ENCODE measurements at regions not wholly inside any gene's neighbourhood (a gene's known extent, or its start where the extent isn't known, plus 50 kb on each side); places are given as distances from the start of the nearest gene placed in this dataset.

DNA sequence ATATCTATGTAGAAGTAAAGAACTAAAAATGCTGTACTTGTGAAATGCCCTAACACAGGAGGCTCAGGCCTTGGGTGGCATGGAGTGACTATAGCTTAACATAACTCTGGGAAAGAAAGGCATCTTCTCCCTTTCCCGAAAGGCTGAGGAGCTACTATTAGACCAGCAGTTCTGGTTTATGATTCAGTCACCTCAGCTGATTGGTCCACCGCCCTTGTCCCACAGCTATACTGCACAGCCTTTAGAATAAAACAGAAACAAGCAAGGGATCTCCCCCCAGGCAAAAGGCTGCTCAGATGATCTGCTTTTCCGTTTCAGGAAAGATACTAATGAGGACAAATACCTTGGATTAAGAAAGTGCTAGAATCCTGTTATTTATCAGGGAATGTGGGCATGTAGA, 171.3 kb downstream of the SNCA start:
- DNase-seq, result no peak

- no peak for DNase-seq
Observed at GRCh38 chr4:89664521-89664920, 172.4 kb downstream of the SNCA start.

GRCh38 chr4:89661173-89661899, 175.6 kb downstream of the SNCA start:
- no peak for DNase-seq

DNA sequence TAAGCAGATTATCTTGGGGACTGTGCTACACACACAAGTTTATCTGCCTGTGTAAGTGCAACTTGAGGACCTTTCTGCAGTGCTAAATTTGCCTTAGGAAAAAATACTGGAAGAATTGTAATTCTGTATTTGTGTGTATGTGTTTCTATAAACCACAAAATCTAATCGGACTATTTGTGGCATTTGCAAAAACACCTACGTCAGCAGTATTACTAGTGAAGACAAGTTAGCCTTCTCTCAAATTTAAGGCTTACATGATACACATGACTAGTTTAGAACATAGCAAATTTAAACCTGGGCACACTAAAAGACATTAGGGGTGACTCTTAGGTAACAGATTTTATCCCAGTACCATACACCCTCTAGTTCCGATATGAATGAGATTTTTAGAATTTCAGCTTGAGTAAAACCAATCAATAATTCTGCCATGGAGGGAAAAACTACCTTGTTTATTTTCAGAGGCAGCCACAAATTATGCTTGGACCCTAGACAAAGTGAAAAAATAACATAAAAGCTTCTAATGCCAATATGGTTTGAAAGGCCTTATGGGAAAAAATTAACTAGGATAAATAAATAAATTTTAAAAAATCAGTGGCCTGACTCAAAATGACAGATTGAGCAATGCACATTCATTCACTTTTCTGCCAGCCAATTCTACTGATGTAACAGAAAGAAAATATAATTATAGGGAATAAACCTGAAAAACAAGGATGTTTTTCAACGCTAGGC, 176.4 kb downstream of the SNCA start:
- DNase-seq, result no peak

- DNase-seq, result no peak
Observed at GRCh38 chr4:89658701-89659024, 178.3 kb downstream of the SNCA start.

DNA sequence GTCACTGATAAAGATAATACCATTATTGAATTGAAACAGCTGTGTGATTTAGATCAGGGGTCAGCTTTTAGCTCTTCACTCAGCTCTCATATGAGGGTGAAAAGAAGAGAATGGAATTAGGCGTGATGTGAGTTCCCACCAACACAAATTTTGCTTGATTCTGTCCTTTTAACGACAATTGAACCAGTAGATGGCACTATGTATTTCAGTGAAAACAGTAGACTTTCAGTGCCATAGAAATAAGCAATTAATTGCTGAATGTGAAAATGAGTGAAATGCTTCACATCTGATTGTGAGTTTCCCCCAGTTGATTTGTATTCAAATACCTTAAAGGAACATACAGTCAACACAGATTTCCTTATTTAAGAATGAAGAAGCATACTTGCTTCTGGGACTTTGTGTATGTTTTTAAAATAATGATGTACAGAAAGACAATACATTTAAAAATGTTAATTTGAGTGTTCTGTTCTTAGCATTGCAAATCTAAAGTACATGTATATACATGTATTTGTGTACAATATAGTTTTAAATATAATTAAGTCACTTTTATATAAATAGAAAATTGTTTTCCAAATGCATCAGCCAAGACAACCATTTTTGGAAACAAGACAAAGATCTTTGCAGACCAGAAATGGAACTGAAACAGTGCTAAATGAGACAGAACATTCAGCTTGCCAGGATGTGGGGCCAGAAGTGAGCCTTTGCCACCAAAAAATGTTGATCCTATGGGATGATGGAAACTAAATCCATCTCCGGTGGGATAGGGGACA, 178.8 kb downstream of the SNCA start:
- DNase-seq, result no peak

DNA sequence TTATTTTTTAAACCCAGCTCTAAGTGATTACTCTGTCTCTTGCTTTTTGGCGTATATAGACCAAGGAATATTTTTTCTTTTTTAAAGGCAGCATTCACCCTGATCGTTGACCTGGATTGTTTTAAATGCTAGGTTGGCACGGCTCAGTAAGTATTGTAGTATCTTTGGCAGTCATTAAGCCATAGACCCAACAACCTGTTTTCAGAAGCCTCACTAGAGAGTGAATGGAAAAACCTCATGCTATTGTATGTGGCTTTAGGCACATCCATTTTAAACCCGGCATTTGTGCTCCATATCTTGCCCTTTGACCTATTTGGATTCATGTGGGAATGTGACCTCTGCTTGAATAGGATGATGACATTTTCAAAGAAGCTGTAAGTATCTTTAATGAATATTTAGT, 183.9 kb downstream of the SNCA start:
- no peak for DNase-seq

DNA sequence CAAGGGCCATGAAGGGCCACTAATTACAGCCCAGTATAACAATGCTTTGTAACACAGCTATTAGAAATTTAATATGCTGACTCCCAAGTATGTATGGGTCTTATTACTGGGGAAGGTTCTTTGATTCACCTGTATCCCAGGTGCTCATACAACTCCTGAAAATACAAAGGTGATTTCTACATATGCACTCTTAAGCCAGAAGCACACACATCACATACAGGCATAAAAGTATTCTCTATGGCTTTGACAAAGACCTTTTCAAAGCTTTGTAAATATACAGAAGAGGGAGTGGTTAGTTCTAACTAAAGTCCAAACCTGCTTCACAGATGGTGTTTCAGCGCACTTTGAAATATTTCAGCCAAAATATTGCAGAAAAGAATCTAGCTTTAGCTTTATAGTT, 191.5 kb downstream of the SNCA start:
- DNase-seq, result no peak

DNA sequence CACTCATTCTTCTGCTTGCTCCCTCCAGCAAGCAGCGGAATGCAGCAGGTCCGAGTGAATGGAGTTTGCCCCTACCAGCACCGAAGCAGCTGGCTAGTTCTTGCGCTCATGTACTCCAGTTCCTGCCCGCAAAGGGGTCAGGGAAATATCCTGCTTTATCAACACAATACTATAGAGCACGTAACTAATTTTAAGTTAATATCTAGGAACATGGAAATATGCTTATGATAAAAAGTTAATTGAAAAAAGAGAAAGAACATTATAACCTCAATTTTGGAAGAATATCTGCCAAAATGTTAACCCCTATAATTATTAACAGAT, 195.6 kb downstream of the SNCA start:
- DNase-seq, result no peak

DNA sequence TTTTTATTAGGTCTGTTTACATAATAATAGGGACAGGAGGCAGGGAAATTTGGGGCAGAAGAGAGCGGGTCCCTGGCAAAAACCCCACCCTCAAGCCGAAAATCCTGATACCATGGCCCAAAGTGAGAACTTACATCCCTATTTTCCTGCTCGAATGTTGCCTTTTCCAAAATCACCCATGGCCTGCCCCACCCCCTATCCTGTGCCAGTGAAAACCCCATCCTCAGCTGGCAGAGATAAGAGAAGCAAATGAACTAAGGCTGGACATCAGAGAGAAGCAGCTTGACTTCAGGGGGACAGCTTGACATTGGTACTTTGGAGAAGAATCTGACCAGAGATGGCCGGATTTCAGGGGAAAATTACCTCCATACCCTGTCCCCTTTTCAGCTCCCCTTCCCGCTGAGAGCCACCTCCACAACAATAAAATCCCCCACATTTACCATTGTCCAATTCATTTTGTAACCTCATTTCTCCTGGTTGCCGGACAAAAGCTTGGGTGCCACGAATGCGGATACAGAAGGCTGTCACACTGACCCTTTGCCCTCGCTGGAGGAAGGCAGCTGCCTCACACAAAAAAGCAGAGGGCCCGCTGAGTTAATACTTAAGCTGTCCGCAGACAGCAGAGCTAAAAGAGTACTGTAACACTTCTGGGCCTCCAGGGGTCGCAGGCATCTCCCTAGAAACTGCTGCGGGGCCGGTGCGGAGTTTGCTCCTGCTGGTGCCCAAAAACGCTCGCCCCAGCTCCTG, 196.2 kb downstream of the SNCA start:
- peak; percentile 3 for DNase-seq

DNA sequence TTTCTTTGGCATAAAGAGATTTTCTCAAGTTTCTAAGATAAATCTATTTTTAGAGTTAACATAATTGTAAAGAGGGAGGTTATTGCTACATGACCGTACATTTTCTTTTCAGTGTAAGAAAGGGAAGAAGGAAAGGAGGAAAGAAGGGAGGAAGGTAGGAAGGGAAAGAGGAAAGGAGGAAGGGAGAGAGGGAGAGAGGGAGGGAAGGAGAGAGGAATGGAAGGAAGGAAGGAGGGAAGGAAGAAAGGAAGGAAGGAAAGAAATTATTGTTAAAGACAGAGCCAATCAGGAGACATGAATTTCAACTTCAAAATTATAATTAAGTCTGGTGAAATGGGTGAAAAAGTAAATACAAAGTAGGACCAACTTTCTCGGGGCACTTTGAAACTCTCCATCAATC, 197.6 kb downstream of the SNCA start:
- DNase-seq, result no peak

DNA sequence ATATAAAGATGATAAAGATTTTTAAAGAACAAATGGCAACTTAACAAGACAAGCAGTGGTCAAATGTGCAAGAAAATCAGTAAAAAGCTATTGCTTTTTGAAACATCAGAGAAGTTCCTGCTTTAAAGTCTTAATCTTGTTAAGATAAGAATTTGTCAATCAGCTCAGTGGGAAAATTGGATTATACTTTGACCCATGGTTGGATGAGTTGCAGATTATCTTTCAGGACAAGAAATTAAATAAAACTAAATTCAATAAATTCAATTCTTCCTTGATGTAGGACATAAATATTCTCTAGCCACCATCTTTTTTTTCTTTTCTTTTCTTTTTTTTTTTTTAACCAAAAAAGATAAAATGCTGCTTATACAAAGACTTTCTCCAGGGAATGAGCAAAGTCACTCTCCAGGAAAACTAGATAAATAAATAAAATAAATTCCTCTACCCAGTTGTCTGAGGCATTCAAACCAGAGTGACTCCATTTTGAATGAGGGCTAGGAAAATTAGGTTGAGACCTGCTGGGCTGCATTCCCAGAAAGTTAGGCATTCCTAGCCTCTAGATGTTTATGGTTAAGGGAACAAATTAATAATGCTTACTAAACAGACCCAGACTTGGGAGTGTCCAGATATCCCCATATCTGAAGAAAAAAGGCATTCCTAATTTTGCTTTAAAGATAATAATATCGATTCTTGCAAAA, 211.2 kb downstream of the SNCA start:
- DNase-seq, result no peak

DNA sequence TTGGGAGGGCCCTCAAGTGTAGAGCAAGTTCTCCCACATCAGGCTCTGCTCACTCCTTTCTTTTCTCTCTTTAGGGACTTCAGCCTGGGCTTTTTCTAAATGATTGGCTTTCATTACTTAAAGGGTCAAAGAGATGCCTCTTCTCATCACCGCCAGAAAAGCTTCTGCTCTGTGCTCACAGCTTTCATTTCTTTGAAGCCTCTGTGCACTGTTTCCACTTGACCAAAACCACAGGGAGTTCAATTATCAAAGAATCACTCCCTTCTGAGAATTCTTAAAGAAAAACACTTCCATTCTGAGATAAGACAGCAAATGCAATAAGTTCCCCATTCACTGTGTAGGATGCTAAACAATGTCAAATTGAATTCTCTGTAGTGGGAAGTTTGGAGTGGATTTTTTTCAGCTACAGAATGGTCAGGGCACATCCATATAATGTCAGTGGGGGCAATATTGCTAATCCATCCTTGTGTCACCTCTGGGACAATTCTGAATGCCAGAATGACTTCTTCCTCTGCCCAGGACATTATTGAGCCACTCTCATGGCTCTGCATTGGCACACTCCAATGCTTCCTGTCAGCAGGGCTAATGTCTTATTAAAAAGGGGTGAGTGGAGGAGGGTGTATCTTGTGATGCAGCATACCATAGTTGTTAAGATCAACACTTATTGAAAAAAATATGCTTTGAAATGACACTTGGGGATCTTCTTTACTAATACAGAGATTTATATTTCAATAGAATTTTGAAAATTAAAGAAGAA, 217.6 kb downstream of the SNCA start:
- DNase-seq, result no peak

DNA sequence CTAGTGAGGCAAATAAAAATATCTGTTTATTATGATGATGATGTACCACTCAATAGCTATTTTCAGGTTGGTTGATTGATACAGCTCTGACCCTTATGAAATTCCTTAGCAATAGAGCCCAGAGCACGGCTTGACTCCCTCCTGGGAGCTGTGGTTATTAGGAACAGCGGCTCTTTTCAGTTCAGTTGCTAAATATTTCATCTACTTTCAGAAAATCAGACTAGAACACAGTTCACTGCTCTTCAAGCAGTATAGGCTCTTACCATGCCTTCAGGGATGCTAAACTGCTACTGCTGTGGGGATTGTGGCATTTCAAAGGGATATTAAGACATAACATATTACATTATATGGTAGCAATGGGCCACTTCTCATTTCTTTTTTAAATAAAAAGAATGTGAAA, 218.8 kb downstream of the SNCA start:
- DNase-seq, result no peak

GRCh38 chr4:89617317-89617716, 219.6 kb downstream of the SNCA start:
- DNase-seq, result no peak

DNA sequence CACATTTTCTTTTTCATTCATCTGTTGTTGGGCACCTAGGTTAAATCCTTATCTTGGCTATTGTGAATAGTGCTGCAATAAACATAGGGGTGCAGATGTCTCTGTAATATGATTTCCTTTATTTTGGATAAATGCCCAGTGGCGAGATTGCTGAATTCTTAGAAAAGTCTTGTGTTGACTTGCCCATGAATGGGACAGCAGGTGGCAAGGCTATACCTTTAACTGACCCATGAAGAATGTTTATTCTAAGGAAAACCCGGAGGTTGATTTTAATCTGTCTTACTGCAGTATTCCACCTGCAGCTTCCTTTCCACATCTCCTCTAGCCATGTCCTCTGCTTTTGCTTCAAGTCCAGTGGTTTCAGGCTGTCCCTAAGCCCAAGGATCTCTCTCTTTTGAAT, 220.6 kb downstream of the SNCA start:
- DNase-seq, result no peak

DNA sequence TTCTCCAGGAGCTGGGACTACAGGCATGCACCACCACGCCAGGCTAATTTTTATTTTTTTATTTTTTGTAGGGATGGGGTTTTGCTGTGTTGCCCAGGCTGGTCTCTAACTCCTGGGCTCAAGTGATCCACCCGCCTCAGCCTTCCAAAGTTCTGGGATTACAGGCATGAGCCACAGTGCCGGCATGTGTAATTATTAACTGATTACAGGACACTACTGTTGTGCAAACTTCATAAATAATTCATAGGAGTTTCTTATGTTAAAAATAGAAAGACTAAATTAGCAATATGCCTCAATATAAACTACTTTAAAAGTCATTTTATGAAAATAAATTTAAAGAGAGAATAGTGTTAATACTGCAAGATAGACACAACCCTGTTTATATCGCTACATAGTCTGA, 221.9 kb downstream of the SNCA start:
- no peak for DNase-seq

GRCh38 chr4:89614155-89614554, 222.8 kb downstream of the SNCA start:
- DNase-seq, result no peak

GRCh38 chr4:89610236-89610635, 226.7 kb downstream of the SNCA start:
- DNase-seq, result no peak

- DNase-seq, result no peak
Observed at GRCh38 chr4:89609756-89610155, 227.2 kb downstream of the SNCA start.

- no peak for DNase-seq
Observed at GRCh38 chr4:89604951-89605350, 232.0 kb downstream of the SNCA start.

DNA sequence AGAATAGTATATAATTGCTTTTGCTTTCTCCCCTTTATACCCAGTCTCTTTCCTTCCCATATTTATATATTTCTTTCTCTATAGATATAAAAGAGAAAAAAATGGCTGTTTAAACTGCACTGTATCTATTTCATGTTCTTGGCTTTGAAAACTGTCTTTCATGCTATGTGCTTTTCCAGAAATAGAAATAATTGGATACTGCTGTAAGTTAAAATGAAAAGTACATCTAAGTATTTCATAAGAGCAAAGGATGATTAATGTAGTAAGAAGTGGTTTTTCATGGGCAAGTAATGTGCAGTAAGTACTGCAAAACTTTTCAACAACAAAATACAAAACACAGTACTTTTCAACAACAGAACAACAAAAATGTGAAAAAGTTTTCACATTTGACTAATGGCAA, 237.9 kb downstream of the SNCA start:
- no peak for DNase-seq
